ENCODE measurements at regions not wholly inside any gene's neighbourhood (a gene's known extent, or its start where the extent isn't known, plus 50 kb on each side); places are given as distances from the start of the nearest gene placed in this dataset.

DNA sequence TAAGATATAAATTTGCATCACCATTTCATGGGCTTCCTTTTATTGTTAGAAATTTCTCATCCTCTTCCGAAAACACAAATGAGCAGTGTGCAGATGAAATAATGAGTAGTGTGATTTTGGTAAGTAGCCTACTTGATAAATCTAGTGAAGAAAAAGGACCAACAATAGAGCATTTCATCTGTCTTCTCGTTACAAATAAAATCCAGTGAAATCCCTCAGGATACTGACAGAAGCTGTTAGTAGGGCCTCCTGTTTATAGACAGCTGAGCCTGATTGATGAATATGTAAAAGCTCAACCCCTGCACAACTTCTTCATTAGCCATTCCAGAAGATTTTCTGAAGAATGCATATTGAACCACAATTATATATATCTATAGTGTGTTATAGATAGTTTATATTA is 363.7 kb upstream of the EPHA6 start:
- TF ChIP-seq, protein P1, sequence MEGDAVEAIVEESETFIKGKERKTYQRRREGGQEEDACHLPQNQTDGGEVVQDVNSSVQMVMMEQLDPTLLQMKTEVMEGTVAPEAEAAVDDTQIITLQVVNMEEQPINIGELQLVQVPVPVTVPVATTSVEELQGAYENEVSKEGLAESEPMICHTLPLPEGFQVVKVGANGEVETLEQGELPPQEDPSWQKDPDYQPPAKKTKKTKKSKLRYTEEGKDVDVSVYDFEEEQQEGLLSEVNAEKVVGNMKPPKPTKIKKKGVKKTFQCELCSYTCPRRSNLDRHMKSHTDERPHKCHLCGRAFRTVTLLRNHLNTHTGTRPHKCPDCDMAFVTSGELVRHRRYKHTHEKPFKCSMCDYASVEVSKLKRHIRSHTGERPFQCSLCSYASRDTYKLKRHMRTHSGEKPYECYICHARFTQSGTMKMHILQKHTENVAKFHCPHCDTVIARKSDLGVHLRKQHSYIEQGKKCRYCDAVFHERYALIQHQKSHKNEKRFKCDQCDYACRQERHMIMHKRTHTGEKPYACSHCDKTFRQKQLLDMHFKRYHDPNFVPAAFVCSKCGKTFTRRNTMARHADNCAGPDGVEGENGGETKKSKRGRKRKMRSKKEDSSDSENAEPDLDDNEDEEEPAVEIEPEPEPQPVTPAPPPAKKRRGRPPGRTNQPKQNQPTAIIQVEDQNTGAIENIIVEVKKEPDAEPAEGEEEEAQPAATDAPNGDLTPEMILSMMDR (IDR thresholded peaks at IDR 0.05): no peak
- TF ChIP-seq EP300 (IDR thresholded peaks at IDR 0.05; ENCODE audit: low read depth): no peak

Data from transverse colon (tissue), 3 donors.